ENCODE measurements at regions not wholly inside any gene's neighbourhood (a gene's known extent, or its start where the extent isn't known, plus 50 kb on each side); places are given as distances from the start of the nearest gene placed in this dataset.

DNA sequence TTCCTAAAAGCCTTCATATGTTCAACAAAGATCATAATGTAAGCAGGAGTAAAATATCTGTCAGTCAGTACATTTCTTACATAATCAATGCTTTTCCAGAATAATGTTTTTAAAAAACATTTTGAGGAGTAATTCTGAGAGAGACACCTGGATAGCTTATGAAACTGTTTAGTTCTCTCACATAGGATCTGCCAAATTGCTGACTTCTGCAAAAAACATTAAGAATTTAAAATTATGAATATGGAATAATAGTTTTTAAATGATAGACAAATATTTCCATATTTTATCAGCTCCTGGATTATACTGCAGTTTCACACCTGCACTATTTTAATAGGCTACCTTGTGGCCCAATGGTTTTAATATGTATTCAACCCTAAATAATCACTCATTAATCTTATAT, 142.7 kb upstream of the RUNX1 start:
- TF ChIP-seq CTCF (IDR thresholded peaks at IDR 0.05 in 8 of 11, conservative IDR thresholded peaks at IDR 0.05 in 3 of 11) (no peak), POLR2AphosphoS5 (IDR thresholded peaks at IDR 0.05) (no peak)

All from spleen (tissue), 7 donors.